Activated naive CD8-positive, alpha-beta T cell treated with anti-CD3 and anti-CD28 coated beads, Interleukin-2, amount 50 U/mL, for 24 hours (primary cell): ENCODE measurements at regions not wholly inside any gene's neighbourhood (a gene's known extent, or its start where the extent isn't known, plus 50 kb on each side); places are given as distances from the start of the nearest gene placed in this dataset.

Source experiments
- ATAC-seq: fragments of 150-1000 bp; cut with Tn5 transposase; one replicate; pipeline ENCODE4 v1.10.0; 2021
- DNase-seq: peaks from one replicate; pipeline ENCODE4 v3.0.0; 2021
- H3K27ac Mint-ChIP-seq: one replicate; pipeline ENCODE4 v1.8.0; 2021; ENCODE audit warnings: mild to moderate bottlenecking, mixed read lengths
- H3K27me3 Mint-ChIP-seq: one replicate; pipeline ENCODE4 v1.8.0; 2021; ENCODE audit warnings: mixed read lengths
- H3K36me3 Mint-ChIP-seq: one replicate; pipeline ENCODE4 v1.8.0; 2021; ENCODE audit warnings: low read depth, mixed read lengths
- H3K4me1 Mint-ChIP-seq: one replicate; pipeline ENCODE4 v1.8.0; 2021; ENCODE audit warnings: mixed read lengths
- H3K4me3 Mint-ChIP-seq: one replicate; pipeline ENCODE4 v1.8.0; 2021; ENCODE audit warnings: mild to moderate bottlenecking, moderate library complexity, mixed read lengths
- H3K9me3 Mint-ChIP-seq: one replicate; pipeline ENCODE4 v1.8.0; 2021; ENCODE audit warnings: mixed read lengths

GRCh38 chr4:189048119-189048518, 892.6 kb upstream of the FRG1 start:
- H3K27me3 Mint-ChIP-seq = no peaks in the 10 kb centered on the region
- no peak overlapping the region for H3K27ac Mint-ChIP-seq
- H3K4me1 Mint-ChIP-seq = no peaks in the 10 kb centered on the region
- no peak for DNase-seq
- H3K4me3 Mint-ChIP-seq = no peak overlapping the region
- H3K9me3 Mint-ChIP-seq = peaks cover 3% of the 10 kb centered on the region
- H3K36me3 Mint-ChIP-seq = no peaks in the 10 kb centered on the region
- no peak for ATAC-seq

GRCh38 chr4:189049682-189050081, 891.0 kb upstream of the FRG1 start:
- Mint-ChIP-seq H3K27me3 (no peaks in the 10 kb centered on the region), H3K27ac (no peak overlapping the region), H3K4me3 (no peak overlapping the region), H3K36me3 (no peaks in the 10 kb centered on the region), H3K4me1 (no peaks in the 10 kb centered on the region), H3K9me3 (no peaks in the 10 kb centered on the region)
- ATAC-seq (no peak), DNase-seq (no peak)

GRCh38 chr4:189050643-189051042, 890.0 kb upstream of the FRG1 start:
- DNase-seq (no peak), ATAC-seq (no peak)
- H3K36me3 Mint-ChIP-seq = no peaks in the 10 kb centered on the region

GRCh38 chr4:189053621-189054020, 887.1 kb upstream of the FRG1 start:
- no peaks in the 10 kb centered on the region for H3K4me1 Mint-ChIP-seq
- H3K4me3 Mint-ChIP-seq = no peak overlapping the region
- ATAC-seq (no peak), DNase-seq (no peak)
- H3K9me3 Mint-ChIP-seq = no peaks in the 10 kb centered on the region
- H3K36me3 Mint-ChIP-seq = no peaks in the 10 kb centered on the region
- H3K27me3 Mint-ChIP-seq = no peaks in the 10 kb centered on the region
- no peak overlapping the region for H3K27ac Mint-ChIP-seq

More at GRCh38 chr4:189050643-189051042, 890.0 kb upstream of the FRG1 start:
- no peaks in the 10 kb centered on the region for H3K9me3 Mint-ChIP-seq
- no peaks in the 10 kb centered on the region for H3K4me1 Mint-ChIP-seq
- no peak overlapping the region for H3K4me3 Mint-ChIP-seq
- H3K27ac Mint-ChIP-seq = no peak overlapping the region
- no peaks in the 10 kb centered on the region for H3K27me3 Mint-ChIP-seq

GRCh38 chr4:189060104-189060503, 880.6 kb upstream of the FRG1 start:
- no peak overlapping the region for H3K27ac Mint-ChIP-seq
- DNase-seq (no peak), ATAC-seq (no peak)
- H3K9me3 Mint-ChIP-seq = peaks cover 17% of the 10 kb centered on the region
- H3K27me3 Mint-ChIP-seq = no peaks in the 10 kb centered on the region
- H3K4me1 Mint-ChIP-seq = no peaks in the 10 kb centered on the region
- H3K4me3 Mint-ChIP-seq = no peak overlapping the region
- H3K36me3 Mint-ChIP-seq = no peaks in the 10 kb centered on the region

- no peak for DNase-seq
- Mint-ChIP-seq H3K27ac (no peak overlapping the region), H3K4me1 (no peaks in the 10 kb centered on the region), H3K36me3 (no peaks in the 10 kb centered on the region), H3K27me3 (no peaks in the 10 kb centered on the region), H3K9me3 (peaks cover 17% of the 10 kb centered on the region), H3K4me3 (no peak overlapping the region)
- ATAC-seq = no peak
Measured at GRCh38 chr4:189062047-189062820, 878.4 kb upstream of the FRG1 start.

- ATAC-seq = no peak
- no peaks in the 10 kb centered on the region for H3K4me1 Mint-ChIP-seq
- H3K27ac Mint-ChIP-seq = no peak overlapping the region
Measured at GRCh38 chr4:189069772-189070171, 870.9 kb upstream of the FRG1 start.

GRCh38 chr4:189071241-189071640, 869.4 kb upstream of the FRG1 start:
- no peak overlapping the region for H3K4me3 Mint-ChIP-seq
- no peaks in the 10 kb centered on the region for H3K36me3 Mint-ChIP-seq
- H3K9me3 Mint-ChIP-seq = peaks cover 24% of the 10 kb centered on the region
- ATAC-seq (no peak), DNase-seq (no peak)
- H3K27me3 Mint-ChIP-seq = no peaks in the 10 kb centered on the region
- no peaks in the 10 kb centered on the region for H3K4me1 Mint-ChIP-seq
- H3K27ac Mint-ChIP-seq = no peak overlapping the region

More at GRCh38 chr4:189069772-189070171, 870.9 kb upstream of the FRG1 start:
- no peak for DNase-seq
- Mint-ChIP-seq H3K36me3 (no peaks in the 10 kb centered on the region), H3K27me3 (no peaks in the 10 kb centered on the region), H3K9me3 (peaks cover 18% of the 10 kb centered on the region), H3K4me3 (no peak overlapping the region)

- H3K27ac Mint-ChIP-seq = no peak overlapping the region
- peaks cover 28% of the 10 kb centered on the region for H3K9me3 Mint-ChIP-seq
- no peak for DNase-seq
- no peak for ATAC-seq
- no peaks in the 10 kb centered on the region for H3K4me1 Mint-ChIP-seq
- H3K36me3 Mint-ChIP-seq = no peaks in the 10 kb centered on the region
- H3K27me3 Mint-ChIP-seq = no peaks in the 10 kb centered on the region
- no peak overlapping the region for H3K4me3 Mint-ChIP-seq
Measured at GRCh38 chr4:189073739-189074138, 866.9 kb upstream of the FRG1 start.

- Mint-ChIP-seq H3K9me3 (peaks cover 4% of the 10 kb centered on the region), H3K27me3 (no peaks in the 10 kb centered on the region), H3K27ac (no peak overlapping the region), H3K36me3 (no peaks in the 10 kb centered on the region), H3K4me1 (no peaks in the 10 kb centered on the region), H3K4me3 (no peak overlapping the region)
- DNase-seq (no peak), ATAC-seq (no peak)
Measured at GRCh38 chr4:189081826-189082225, 858.8 kb upstream of the FRG1 start.

- ATAC-seq (no peak), DNase-seq (no peak)
- H3K4me3 Mint-ChIP-seq = no peak overlapping the region
- H3K36me3 Mint-ChIP-seq = no peaks in the 10 kb centered on the region
- H3K27me3 Mint-ChIP-seq = no peaks in the 10 kb centered on the region
- no peak overlapping the region for H3K27ac Mint-ChIP-seq
- no peaks in the 10 kb centered on the region for H3K4me1 Mint-ChIP-seq
- peaks cover 8% of the 10 kb centered on the region for H3K9me3 Mint-ChIP-seq
Measured at GRCh38 chr4:189083769-189084168, 856.9 kb upstream of the FRG1 start.

- peaks cover 9% of the 10 kb centered on the region for H3K9me3 Mint-ChIP-seq
- ATAC-seq = no peak
- no peak for DNase-seq
- H3K4me3 Mint-ChIP-seq = no peak overlapping the region
- H3K4me1 Mint-ChIP-seq = no peaks in the 10 kb centered on the region
- H3K36me3 Mint-ChIP-seq = no peaks in the 10 kb centered on the region
- H3K27me3 Mint-ChIP-seq = no peaks in the 10 kb centered on the region
- H3K27ac Mint-ChIP-seq = no peak overlapping the region
Measured at GRCh38 chr4:189084671-189085070, 856.0 kb upstream of the FRG1 start.

GRCh38 chr4:189087971-189088370, 852.7 kb upstream of the FRG1 start:
- H3K27me3 Mint-ChIP-seq = no peaks in the 10 kb centered on the region
- H3K4me3 Mint-ChIP-seq = no peak overlapping the region
- peaks cover 19% of the 10 kb centered on the region for H3K9me3 Mint-ChIP-seq
- H3K27ac Mint-ChIP-seq = no peak overlapping the region
- DNase-seq = no peak
- H3K36me3 Mint-ChIP-seq = no peaks in the 10 kb centered on the region
- no peaks in the 10 kb centered on the region for H3K4me1 Mint-ChIP-seq
- no peak for ATAC-seq

GRCh38 chr4:189088780-189089179, 851.9 kb upstream of the FRG1 start:
- Mint-ChIP-seq H3K9me3 (peaks cover 19% of the 10 kb centered on the region), H3K4me3 (no peak overlapping the region), H3K27me3 (no peaks in the 10 kb centered on the region), H3K27ac (no peak overlapping the region), H3K36me3 (no peaks in the 10 kb centered on the region), H3K4me1 (no peaks in the 10 kb centered on the region)
- DNase-seq (no peak), ATAC-seq (no peak)

GRCh38 chr4:189090174-189090814, 850.4 kb upstream of the FRG1 start:
- no peak for DNase-seq
- Mint-ChIP-seq H3K4me3 (no peak overlapping the region), H3K4me1 (no peaks in the 10 kb centered on the region), H3K27me3 (no peaks in the 10 kb centered on the region), H3K27ac (no peak overlapping the region), H3K9me3 (peaks cover 23% of the 10 kb centered on the region), H3K36me3 (no peaks in the 10 kb centered on the region)
- no peak for ATAC-seq
